ENCODE measurements at regions not wholly inside any gene's neighbourhood (a gene's known extent, or its start where the extent isn't known, plus 50 kb on each side); places are given as distances from the start of the nearest gene placed in this dataset.
"Not testable (repeated sequence)": the region's sequence is repeated elsewhere in the genome, so short reads cannot be mapped to it uniquely, and the experiment has no call there.

GRCh38 chr5:152456815-152457443 lies 51.9 kb upstream of the NMUR2 start:
- no peak for DNase-seq

DNA sequence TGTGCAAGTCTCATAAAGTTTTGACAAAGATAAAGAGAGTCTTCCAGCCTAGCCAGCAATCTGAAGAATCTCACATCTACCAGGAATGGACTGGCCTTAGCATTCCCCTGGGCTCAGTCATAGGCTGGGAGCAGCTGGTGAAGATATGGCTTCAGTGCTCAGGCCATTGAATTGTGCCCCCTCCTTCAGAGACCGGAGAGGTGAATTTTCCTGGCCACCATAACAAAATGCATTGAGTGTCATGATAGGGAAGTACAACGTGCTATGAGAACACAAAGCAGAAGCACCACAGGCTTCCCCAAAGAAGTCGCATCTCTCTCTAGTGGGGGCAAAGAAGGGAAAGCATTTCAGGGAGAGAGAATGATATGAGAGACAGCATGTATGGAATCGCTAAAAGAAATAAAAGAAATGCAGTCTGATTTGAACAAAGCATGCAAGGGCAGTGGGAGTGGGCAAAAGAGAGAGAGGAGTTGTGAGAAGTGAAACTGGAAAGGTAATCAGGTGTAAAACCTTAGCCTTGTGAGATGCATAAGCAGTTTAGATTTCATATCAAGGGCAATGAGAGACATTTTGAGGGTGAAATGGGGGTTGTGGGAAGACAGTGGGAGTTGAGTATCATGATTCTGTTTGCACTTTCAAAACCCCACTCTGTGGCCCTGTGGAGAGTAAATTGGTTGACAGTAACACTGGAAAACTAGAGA lies 57.1 kb upstream of the NMUR2 start:
- DNase-seq, result no peak

DNA sequence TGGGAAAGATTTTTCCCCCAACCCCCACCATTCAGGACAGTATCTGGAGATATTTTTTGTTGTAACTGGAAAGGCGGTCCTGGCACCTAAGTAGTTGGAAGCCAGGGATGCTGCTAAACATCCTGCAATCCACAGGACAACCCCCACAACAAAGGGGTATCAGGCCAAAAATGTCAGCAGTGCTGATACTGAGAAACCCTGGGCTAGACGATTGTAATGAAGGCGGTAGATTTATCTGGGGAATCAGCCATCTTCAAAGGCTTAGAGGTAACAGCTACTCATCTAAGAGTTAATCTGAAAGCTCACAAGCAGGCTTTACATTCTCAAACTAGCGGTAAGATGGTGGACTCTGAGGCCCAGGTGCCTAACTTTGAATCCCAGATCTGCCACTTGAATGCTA lies 59.0 kb upstream of the NMUR2 start:
- no peak for DNase-seq

GRCh38 chr5:152465140-152465539 lies 60.1 kb upstream of the NMUR2 start:
- no peak for DNase-seq

GRCh38 chr5:152466085-152466745 lies 61.1 kb upstream of the NMUR2 start:
- no peak for DNase-seq

DNA sequence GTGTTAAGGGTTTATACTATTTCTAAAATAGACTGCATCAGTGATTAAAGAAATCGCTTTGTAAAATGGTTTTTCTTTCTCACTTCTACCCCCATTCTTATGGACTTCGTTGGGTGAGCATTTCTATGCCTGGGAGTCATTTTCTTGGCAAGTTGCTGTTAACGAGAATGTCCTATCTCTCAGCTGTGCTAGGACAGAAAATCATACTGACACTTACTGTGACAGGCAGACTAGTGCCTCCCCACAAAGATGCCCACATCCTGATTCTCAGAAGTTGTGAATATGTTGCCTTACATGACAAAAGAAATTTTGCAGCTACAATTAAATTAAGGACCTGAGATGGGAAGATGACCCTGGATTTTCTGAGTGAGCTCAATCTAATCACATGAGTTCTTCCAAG lies 65.1 kb upstream of the NMUR2 start:
- DNase-seq, result no peak

DNA sequence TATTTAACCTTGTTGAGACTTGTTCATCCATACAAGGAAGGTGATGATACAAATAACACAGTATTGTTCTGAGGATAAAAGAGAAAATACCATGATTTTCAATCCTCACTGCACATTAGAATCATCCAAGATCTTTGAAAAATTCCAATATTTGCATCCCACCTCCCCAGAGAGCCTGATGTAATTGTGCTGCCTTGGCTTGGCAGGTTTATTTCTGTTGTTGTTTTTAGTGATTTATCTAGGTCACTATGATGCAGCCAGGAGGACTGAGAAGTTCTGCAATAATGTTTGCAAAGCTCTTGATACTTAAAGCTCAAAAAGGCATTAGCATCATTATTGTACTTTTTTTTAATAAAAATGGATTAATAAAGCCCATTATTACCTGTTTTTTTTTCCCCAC lies 67.0 kb upstream of the NMUR2 start:
- DNase-seq, result no peak

DNA sequence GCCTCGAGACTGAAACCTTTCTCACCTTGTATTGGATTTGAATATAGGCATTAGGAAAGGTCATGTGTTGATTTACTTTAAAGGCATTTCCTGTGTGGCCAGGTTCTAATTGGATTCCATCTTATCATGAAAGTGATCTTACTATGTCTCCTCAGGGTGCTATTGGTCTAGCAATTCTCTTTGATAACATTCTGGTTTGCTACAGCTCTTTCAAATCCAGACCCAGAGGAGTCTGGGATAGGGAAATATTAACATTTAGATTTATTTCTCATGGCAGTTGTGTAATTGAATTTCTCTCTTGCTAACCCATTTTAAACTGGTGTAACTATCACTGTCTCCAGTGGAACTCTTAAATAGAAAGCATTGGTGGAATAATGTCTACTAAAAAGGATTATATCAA lies 69.9 kb upstream of the NMUR2 start:
- DNase-seq, result no peak

DNA sequence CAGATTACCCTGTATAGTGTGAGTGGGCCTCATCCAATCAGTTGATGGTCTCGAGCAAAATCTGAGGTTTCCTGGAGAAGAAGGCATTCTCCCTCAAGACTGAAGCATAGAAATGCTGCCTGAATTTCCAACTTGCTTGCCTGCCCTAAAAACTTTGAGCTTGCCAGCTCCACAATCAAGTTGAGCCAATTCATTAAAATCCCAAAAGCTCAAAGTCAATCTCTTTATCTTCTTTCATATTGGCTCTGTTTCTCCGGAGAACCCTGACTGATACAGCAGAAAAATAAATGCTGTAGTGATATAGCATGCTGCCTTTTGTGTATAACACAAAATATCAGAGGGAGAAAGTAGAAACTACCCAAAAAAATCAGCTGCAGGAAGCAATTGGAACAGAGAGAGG lies 72.5 kb upstream of the NMUR2 start:
- DNase-seq, result no peak

DNA sequence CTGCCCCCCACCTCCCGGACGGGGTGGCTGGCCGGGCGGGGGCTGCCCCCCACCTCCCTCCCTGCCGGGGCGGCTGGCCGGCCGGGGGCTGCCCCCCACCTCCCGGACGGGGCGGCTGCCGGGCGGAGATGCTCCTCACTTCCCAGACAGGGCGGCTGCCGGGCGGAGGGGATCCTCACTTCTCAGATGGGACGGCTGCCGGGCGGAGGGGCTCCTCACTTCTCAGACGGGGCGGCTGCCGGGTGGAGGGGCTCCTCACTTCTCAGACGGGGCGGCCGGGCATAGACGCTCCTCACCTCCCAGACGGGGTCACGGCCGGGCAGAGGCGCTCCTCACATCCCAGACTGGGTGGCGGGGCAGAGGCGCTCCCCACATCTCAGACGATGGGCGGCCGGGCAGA lies 74.8 kb upstream of the NMUR2 start:
- DNase-seq, result not testable (repeated sequence)

DNA sequence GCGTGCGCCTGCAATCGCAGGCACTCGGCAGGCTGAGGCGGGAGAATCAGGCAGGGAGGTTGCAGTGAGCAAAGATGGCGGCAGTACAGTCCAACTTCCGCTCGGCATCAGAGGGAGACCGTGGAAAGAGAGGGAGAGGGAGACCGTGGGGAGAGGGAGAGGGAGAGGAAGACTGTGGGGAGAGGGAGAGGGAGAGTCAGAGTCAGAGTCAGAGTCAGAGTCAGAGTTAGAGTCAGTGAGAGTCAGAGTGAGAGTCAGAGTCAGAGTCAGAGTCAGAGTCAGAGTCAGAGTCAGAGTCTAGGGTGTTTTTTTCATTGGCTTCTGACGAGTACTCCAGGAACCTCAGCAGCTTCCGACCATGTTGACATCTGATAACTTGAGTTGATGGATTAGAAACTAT lies 75.6 kb upstream of the NMUR2 start:
- DNase-seq, result not testable (repeated sequence)

DNA sequence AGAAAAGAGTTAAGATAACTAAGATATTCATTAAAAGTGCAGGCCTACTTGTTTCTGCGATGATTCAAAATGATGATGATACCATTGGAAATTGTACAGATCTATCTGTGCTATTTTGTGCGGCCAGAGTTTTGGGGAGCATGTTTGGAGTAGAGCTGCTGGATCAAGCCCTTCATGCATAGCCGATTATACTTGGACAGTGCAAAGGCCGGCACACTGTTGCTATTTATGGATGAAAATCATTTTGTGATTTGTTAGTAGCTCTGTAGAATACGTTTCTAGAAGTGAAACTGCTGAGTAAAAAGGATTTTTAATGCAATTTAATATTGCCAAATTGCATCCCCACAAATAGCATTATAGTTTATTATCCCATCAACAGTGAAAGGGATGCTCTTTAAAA lies 82.1 kb upstream of the NMUR2 start:
- no peak for DNase-seq

GRCh38 chr5:152488869-152489268 lies 83.8 kb upstream of the NMUR2 start:
- DNase-seq, result no peak

GRCh38 chr5:152499814-152500535 lies 94.9 kb upstream of the NMUR2 start:
- no peak for DNase-seq

- DNase-seq, result no peak
Observed at GRCh38 chr5:152501294-152501693, 96.2 kb upstream of the NMUR2 start.

DNA sequence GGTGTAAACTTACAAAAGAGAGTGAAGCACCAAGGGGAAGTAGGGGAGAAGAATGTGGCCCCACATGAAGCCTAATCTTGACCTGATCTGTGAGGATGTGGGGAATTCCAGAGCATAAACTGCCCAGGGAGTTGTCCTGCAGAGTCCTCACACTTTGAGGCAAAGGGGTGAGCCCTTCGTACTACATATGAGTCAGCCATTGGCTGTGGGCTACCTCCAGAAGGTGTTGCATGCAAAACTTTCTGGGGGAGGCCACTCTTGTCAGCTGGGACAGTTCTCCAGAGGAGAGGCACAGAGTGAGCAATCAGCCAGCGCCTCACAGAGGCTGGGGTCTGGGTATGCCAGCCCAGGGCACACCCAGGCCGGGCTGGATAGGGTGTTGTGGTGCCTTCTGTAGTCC lies 98.1 kb upstream of the NMUR2 start:
- DNase-seq, result no peak

GRCh38 chr5:152505442-152506042 lies 100.5 kb upstream of the NMUR2 start:
- peak; percentile 14 for DNase-seq

DNA sequence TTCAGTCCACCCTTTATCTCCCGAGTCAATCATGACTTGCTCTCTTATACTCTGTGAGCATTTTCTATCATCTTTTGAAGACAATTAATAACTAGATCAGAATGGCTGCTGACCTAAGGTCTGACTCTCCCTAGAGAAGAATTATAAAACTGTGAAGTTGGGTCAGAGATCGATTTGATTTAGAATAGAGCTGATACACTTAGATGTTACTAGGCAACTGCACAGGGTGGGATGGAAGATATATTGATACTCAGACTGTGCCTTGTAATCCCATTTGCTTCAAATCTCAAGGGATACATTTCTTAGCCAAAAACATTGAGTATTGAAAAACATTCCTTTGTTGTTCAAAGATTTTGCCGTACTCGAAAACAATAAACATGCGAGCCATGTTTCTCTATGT lies 106.0 kb upstream of the NMUR2 start:
- DNase-seq, result no peak

GRCh38 chr5:152511531-152512132 lies 106.6 kb upstream of the NMUR2 start:
- DNase-seq, result no peak

DNA sequence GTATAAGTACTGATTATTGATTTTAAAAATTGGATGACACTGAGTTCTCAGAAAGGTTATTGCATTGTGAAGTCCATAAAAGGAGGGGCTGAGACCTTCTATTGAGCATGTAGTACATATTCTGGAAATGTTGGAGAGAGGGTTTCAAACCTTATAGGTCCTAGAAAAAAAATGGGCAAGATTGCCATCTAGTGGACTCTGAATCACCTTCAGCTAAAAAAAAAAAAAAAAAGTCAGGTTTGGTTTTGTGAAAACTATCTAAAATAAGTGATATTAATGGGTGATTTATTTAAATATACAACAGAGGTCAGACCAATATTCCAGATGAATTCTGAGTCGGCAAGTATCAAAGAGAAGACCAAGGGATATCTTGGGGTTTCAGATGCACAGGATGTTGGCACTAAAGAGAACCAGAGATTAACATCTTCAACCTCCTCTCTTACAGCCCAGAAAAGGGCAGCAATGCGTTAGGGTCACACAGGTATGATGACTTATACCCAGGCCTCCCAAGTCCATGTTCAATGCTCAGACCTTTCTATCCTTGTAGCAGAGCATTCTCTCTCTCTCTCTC lies 109.8 kb upstream of the NMUR2 start:
- DNase-seq, result no peak

DNA sequence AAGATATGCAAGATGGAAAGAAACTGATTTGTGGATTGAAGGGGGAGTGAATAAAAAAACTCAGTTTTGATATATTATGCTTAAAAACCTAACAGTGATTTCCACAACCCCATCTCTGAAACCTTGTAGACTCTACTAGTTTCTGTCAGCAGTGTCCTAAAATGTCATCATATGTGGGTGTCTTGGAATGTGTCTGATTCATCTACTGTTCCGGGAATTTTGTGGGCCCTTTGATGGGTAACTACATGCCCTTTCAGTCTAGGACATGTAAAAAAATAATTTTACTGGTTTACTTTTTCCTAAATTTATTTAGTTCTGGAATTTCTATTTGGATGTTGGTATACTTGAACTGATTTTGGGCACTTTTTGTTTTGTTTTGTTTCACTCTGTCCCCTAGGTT lies 118.9 kb upstream of the NMUR2 start:
- no peak for DNase-seq

DNA sequence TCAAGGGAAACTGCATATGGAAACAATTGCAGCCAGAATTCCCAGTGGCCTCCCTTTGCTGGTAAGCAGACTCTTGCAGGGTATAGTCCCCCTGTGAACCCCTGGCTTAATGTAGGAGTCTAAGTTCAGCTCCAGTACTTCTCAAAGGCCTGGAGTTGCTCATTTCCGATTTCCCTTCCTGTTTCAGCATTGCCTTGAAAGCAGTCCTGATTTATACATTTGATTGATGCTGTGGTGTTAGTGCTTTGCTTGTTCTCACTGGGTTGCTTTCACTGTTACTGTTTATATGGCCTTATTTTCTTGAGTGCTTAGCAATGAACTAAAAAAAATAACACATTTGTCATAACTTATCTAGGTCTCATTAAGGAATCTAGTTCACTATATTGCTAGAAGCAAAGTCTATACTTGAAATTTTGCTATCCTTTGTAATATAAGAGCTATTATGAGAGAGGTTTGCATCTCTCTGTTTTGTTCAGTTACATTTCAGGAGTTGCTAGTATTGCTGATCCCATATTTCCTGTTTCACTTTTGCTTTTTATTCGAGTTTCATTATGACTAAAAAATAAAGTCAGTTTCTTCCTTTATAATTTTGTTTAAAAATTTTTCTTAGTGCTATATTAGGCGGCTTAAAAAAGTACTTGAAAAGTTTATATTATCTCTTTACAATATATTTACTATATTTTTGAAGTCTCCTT lies 122.4 kb upstream of the NMUR2 start:
- no peak for DNase-seq

Measured in NK-92 treated with Interleukin-12 subunit alpha and Interleukin-12 subunit beta, amount 100 ng/mL, for 24 hours (cell line).